Activated T-helper 1 cell treated with anti-CD3 and anti-CD28 coated beads, Interleukin-12 subunit alpha, Interleukin-12 subunit beta, Interleukin-2, Interleukin-4 antibody, amounts not matched to agents 30 ng/mL and 10 ng/mL and 1 ng/mL, durations not matched to agents 14 hours and 24 hours and 36 hours (primary cell): ENCODE measurements at regions not wholly inside any gene's neighbourhood (a gene's known extent, or its start where the extent isn't known, plus 50 kb on each side); places are given as distances from the start of the nearest gene placed in this dataset.

Experiments
- DNase-seq: peaks from one replicate; pipeline ENCODE4 v3.0.0; 2021; ENCODE audit warnings: low spot score
- H3K27ac Mint-ChIP-seq: one replicate; pipeline ENCODE4 v1.8.0; 2021; ENCODE audit warnings: mild to moderate bottlenecking, mixed read lengths
- H3K27me3 Mint-ChIP-seq: one replicate; pipeline ENCODE4 v1.8.0; 2022; ENCODE audit warnings: mild to moderate bottlenecking, moderate library complexity, mixed read lengths; ENCODE audit not compliant: insufficient read depth
- H3K36me3 Mint-ChIP-seq: one replicate; pipeline ENCODE4 v1.8.0; 2021; ENCODE audit warnings: low read depth, mixed read lengths
- H3K4me1 Mint-ChIP-seq: one replicate; pipeline ENCODE4 v1.8.0; 2021; ENCODE audit warnings: low read depth, mixed read lengths
- H3K4me3 Mint-ChIP-seq: one replicate; pipeline ENCODE4 v1.8.0; 2021; ENCODE audit warnings: mild to moderate bottlenecking, moderate library complexity, mixed read lengths
- H3K9me3 Mint-ChIP-seq: one replicate; pipeline ENCODE4 v1.8.0; 2021; ENCODE audit warnings: mixed read lengths
- intact Hi-C: fragments of 100-400 bp; cut with micrococcal nuclease; formaldehyde crosslinking; loops from one replicate; pipeline ENCODE4 v1.15.1; 2024

DNA sequence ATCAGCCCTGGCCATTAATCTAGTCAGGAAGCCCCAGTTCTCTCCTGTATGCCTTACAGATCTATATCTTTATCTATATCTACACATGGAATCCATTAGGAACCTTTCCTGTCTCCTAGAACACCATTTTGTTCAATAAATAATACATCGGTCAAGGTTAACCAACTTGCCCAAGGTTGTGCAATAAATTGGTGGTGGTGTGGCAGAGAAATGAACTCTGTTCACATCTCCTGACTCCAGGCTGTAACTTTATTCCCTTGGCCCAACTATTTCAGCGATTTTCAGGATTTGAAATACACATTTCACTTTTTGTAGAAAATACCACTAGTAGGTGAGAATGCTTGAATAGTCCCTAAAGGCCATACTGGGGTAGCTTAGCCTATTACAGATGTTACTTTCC lies 712.5 kb upstream of the FZD8 start:
- no peaks in the 10 kb centered on the region for H3K27me3 Mint-ChIP-seq
- H3K36me3 Mint-ChIP-seq: no peaks in the 10 kb centered on the region
- no peaks in the 10 kb centered on the region for H3K4me1 Mint-ChIP-seq
- no peak for DNase-seq
- peaks cover 25% of the 10 kb centered on the region for H3K9me3 Mint-ChIP-seq
- intact Hi-C loops: no loop called here
- H3K4me3 Mint-ChIP-seq: no peak overlapping the region
- H3K27ac Mint-ChIP-seq: no peak overlapping the region

DNA sequence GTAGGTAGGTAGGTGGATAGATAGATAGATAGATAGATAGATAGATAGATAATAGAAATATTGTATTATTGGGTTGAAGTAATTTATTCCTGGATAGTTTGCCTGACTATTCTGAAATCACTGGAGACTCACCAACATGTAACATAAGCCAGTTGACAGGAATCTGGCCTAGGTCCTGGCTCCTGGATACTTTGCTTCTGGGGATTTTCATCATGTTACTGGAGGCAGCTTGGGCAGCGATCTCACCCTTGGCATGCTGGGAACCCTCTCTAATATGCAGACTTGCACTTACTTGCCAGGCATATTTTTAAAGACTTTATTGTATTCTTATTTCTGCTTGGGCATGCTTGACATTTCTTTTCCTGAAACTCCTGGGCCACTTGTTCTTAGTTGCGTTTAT lies 709.1 kb upstream of the FZD8 start:
- intact Hi-C loops: no loop called here
- Mint-ChIP-seq H3K27ac (no peak overlapping the region), H3K4me1 (no peaks in the 10 kb centered on the region), H3K36me3 (no peaks in the 10 kb centered on the region), H3K9me3 (peaks cover 21% of the 10 kb centered on the region), H3K4me3 (no peak overlapping the region), H3K27me3 (no peaks in the 10 kb centered on the region)
- no peak for DNase-seq

DNA sequence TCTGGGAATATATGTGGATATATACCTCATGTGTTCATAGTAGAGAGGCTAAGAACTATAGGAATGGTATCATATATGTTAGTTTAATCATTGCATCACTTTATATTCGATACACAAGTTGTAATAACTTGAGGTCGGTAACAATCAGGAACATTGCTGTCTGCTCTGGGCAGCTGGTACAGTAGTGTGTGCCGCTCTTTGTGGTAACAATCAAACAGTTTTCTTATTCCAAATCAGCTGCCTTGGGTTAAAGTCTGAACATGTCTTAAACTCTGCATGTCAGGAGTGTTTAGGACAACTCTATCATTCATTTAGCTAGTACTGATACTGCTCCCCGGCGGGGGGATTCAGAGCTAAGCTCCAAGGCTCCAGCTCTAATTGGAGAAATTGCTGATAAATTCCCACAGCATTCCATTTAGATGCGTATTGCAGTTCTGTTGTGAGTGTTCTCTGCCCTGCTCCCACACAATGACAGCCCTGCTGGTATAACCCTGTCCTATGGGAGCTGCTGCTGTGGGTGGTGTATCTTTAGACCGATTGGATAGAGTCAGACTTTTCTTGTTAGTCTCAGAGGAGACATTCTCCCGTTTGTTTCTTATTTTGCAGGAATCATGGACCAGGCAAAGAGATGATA lies 707.5 kb upstream of the FZD8 start:
- no peak for DNase-seq
- Mint-ChIP-seq H3K36me3 (no peaks in the 10 kb centered on the region), H3K27ac (no peak overlapping the region), H3K27me3 (no peaks in the 10 kb centered on the region), H3K9me3 (peaks cover 23% of the 10 kb centered on the region), H3K4me1 (no peaks in the 10 kb centered on the region), H3K4me3 (no peak overlapping the region)
- intact Hi-C loops: no loop called here

DNA sequence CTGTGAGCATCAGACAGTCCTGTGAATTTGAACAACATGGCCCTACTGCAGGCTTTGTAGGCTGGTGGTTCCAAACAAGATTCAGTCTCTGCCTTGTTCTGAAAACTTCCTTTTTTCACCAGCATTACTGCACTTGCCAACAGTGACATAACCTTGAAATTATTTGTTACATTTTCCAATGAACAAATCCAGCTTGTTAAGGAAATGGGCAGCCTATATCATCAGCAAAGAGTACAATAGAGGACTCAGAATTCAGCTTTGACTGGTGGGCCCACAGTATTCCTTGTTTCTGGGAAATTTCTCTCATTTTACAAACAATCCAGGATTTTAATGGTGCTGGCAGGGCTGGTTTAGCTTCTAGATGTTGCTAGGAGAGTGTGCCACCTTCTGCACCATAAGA lies 703.7 kb upstream of the FZD8 start:
- Mint-ChIP-seq H3K27ac (no peak overlapping the region), H3K27me3 (no peaks in the 10 kb centered on the region), H3K36me3 (no peaks in the 10 kb centered on the region), H3K4me3 (no peak overlapping the region), H3K9me3 (peaks cover 14% of the 10 kb centered on the region), H3K4me1 (no peaks in the 10 kb centered on the region)
- intact Hi-C loops: no loop called here
- DNase-seq: no peak

DNA sequence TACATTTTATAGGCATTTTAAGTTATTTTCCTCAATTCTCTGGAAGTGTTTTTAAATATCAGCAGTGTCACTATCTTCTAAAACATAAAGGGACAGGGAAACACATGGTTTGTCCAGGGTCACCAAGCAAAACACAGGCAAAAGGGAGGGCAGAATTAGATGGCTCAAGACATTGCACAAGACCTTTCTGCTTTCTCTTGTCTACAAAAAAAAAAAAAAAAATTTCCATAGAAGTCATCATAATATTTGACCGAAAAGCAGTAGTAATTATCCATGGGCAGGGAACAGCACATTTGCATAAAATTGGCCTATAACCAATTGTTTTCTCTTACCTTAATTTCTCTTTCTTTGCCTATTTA lies 703.1 kb upstream of the FZD8 start:
- Mint-ChIP-seq H3K4me3 (no peak overlapping the region), H3K36me3 (no peaks in the 10 kb centered on the region), H3K27me3 (no peaks in the 10 kb centered on the region), H3K27ac (no peak overlapping the region), H3K4me1 (no peaks in the 10 kb centered on the region), H3K9me3 (peaks cover 14% of the 10 kb centered on the region)
- intact Hi-C loops: no loop called here
- DNase-seq: no peak

DNA sequence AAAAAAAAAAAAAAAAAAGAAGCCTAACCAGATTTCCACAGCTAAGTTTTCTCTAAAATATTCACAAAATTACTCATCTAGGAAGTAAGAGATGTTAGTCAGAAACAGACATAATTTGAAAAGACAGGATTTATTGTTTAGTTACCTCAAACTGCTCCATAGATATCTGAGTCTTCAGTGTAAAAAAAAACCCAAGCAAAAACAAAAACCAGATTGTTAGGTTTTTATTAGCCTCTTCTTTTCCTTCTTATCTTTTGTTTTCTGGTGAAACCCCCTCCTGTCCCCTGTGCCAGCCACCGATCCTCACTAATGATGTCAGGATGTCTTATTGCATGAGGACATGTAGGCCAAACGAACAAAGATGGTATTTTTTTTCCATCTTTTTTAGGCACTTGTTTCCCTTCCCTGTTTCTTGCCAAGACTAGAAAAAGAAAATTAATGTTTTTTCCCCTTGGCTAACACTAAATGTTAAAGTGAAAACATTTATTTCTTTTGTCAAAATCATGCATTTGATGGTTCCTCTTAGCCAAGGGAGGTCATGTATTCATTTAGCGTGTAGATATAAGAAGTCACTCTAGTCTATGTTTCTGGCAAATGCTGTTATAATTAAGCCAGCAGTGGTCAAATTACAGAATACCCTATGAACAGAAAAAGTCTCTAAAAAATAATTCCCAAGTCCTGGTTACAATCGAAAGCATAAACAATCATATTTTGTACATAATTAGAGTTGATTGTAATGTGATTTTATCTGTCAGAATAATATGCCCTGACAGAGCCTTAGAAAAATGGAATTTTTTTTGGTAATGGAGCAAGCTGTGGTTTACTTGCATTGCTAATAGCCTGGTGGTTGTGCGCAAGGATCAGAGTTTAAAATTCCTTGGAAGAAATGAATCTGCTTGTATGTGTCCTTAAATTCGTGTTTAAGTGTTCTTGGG lies 702.4 kb upstream of the FZD8 start:
- no peak for DNase-seq
- H3K36me3 Mint-ChIP-seq: no peaks in the 10 kb centered on the region

DNA sequence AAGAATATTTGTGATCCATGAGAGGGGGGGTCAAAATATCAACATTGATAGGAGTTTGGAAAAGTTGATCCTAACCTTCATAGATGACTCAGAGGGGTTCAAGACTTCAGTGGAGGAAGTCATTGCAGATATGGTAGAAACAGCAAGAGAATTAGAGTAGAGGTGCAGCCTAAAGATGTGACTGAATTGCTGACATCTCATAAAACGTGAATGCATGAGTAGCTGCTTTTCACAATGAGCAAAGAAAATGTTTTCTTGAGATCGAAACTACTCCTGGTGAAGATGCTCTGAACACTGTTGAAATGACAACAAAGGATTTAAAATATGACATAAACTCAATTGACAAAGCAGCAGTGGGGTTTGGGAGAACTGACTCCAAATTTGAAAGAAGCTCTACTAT lies 700.7 kb upstream of the FZD8 start:
- peaks cover 14% of the 10 kb centered on the region for H3K9me3 Mint-ChIP-seq
- DNase-seq: no peak
- intact Hi-C loops: no loop called here
- no peaks in the 10 kb centered on the region for H3K27me3 Mint-ChIP-seq
- no peak overlapping the region for H3K4me3 Mint-ChIP-seq
- no peaks in the 10 kb centered on the region for H3K36me3 Mint-ChIP-seq
- no peak overlapping the region for H3K27ac Mint-ChIP-seq
- H3K4me1 Mint-ChIP-seq: no peaks in the 10 kb centered on the region

More for the DNA sequence above, 702.4 kb upstream of the FZD8 start:
- Mint-ChIP-seq H3K27me3 (no peaks in the 10 kb centered on the region), H3K4me1 (no peaks in the 10 kb centered on the region), H3K27ac (no peak overlapping the region), H3K9me3 (peaks cover 14% of the 10 kb centered on the region), H3K4me3 (no peak overlapping the region)
- intact Hi-C loops: no loop called here

DNA sequence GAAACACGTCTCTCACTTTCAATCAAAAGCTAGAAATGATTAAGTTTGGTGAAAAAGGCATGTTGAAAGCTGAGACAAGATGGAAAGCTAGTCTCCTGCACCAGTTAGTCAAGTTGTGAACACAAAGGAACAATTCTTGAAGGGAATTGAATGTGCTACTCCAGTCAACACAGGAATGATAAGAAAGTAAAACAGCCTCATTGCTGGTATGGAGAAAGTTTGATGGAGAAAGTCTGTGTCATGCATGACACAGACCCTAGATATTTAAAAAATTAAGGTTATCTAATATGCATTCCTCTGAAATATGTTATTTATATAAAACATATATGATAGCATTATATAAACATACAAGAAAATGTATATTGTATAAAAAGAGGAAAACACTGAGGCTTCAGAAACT lies 699.4 kb upstream of the FZD8 start:
- Mint-ChIP-seq H3K4me3 (no peak overlapping the region), H3K27me3 (no peaks in the 10 kb centered on the region), H3K36me3 (no peaks in the 10 kb centered on the region), H3K27ac (no peak overlapping the region), H3K9me3 (peaks cover 13% of the 10 kb centered on the region), H3K4me1 (no peaks in the 10 kb centered on the region)
- intact Hi-C loops: no loop called here
- no peak for DNase-seq

DNA sequence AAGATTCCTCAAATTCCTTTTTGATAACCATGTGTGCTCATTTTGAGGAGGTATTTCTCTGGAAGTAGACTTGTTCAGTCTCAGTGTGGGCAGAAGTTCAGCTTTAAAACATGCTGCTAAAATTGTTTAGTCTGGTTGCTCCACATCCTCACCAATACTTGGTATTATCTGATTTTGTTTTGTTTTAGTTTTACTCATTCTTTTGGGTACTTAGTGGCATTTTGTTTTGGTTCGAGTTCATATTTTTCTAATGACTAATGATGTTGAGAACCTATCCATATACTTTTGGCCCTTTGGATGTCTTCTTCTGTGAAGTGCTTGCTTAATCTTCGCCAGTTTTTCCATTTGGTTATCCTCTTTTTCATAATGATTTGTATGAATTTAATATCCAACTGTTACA lies 694.2 kb upstream of the FZD8 start:
- intact Hi-C loops: no loop called here
- peaks cover 9% of the 10 kb centered on the region for H3K9me3 Mint-ChIP-seq
- DNase-seq: no peak
- no peak overlapping the region for H3K4me3 Mint-ChIP-seq
- H3K36me3 Mint-ChIP-seq: no peaks in the 10 kb centered on the region
- no peak overlapping the region for H3K27ac Mint-ChIP-seq
- no peaks in the 10 kb centered on the region for H3K27me3 Mint-ChIP-seq
- H3K4me1 Mint-ChIP-seq: no peaks in the 10 kb centered on the region

DNA sequence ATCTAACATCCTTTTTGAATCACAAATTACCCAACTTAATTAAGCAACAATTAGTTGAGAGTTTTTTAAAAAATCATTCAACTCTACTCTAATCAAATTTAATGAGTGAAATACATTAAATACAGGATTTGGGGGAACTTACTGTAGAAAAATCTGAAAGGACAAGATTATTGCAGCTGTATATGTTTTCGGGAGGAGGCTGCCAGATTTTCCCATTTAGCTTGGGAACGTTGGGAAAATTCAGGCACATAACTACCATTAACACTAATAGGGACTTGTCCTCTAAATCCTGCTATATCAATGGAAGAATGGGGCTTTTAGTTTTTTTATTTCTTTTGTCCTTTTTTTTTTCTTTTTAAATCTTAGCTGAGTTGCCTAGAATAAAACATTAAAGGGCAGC lies 691.4 kb upstream of the FZD8 start:
- intact Hi-C loops: no loop called here
- H3K4me3 Mint-ChIP-seq: no peak overlapping the region
- H3K9me3 Mint-ChIP-seq: peaks cover 9% of the 10 kb centered on the region
- no peak overlapping the region for H3K27ac Mint-ChIP-seq
- H3K4me1 Mint-ChIP-seq: no peaks in the 10 kb centered on the region
- DNase-seq: no peak
- no peaks in the 10 kb centered on the region for H3K27me3 Mint-ChIP-seq
- H3K36me3 Mint-ChIP-seq: no peaks in the 10 kb centered on the region

DNA sequence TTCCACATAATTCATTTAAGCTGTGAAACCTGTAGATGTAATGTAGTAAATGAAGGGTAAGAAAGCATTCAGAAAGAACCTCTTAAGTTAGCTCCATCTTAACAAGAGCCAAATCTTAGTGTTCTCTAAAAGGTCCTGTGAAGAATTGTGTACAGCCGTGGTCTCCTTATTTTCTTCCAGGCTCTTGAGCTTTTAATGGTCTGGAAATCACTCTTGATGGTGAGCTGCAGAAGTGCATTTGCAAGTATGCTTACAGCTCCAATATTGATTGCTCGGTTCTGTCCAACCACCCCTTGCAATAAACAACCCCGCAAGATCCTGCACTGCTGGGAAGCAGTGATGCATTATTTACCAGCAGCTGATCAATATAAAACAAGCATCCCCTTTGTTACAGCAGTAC lies 690.8 kb upstream of the FZD8 start:
- no peaks in the 10 kb centered on the region for H3K27me3 Mint-ChIP-seq
- peaks cover 9% of the 10 kb centered on the region for H3K9me3 Mint-ChIP-seq

DNA sequence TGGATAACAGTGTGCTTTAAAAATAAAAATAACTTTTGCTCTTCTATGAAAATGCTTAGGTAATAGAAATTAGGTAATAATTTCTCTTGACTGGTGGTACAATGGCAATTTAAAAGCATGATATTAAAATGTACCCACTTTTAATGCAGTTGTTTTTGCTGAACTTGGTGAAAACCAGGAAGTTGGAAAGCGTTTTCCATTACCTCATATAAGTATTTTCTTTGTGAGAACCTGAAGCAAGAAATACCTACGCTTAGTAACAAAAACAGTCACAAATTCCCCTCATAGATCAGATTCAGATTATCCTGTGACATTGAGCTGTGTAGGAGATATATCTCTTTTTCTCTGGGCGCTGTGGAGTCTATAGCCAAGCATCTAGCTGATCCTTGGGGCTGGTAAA lies 689.0 kb upstream of the FZD8 start:
- Mint-ChIP-seq H3K4me3 (no peak overlapping the region), H3K27ac (no peak overlapping the region), H3K4me1 (no peaks in the 10 kb centered on the region), H3K36me3 (no peaks in the 10 kb centered on the region), H3K9me3 (peaks cover 12% of the 10 kb centered on the region), H3K27me3 (no peaks in the 10 kb centered on the region)
- DNase-seq: no peak
- intact Hi-C loops: no loop called here

More for the DNA sequence above, 690.8 kb upstream of the FZD8 start:
- no peak overlapping the region for H3K27ac Mint-ChIP-seq
- no peaks in the 10 kb centered on the region for H3K36me3 Mint-ChIP-seq
- H3K4me3 Mint-ChIP-seq: no peak overlapping the region
- intact Hi-C loops: no loop called here
- no peaks in the 10 kb centered on the region for H3K4me1 Mint-ChIP-seq
- no peak for DNase-seq

DNA sequence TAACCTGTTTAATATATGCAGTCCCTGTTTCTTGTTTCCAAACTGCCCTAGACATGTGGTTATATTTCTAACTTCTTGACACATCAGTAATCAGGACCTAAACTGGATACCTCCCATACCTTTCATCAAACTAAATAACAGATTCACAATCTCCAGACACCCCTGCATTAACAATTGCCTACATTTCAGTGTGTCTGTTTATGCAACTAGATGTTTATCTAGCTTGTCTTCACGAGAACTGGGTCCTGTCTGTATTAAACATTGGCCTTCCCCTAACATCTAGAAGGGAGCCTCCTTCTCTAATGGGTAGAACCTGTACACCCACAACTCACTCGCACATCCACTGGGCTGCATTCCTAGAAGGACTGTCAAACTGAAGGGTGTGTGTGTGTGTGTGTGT lies 683.7 kb upstream of the FZD8 start:
- H3K36me3 Mint-ChIP-seq: no peaks in the 10 kb centered on the region
- no peak overlapping the region for H3K4me3 Mint-ChIP-seq
- intact Hi-C loops: no loop called here
- no peaks in the 10 kb centered on the region for H3K4me1 Mint-ChIP-seq
- DNase-seq: no peak
- H3K27ac Mint-ChIP-seq: no peak overlapping the region
- H3K9me3 Mint-ChIP-seq: peaks cover 14% of the 10 kb centered on the region
- H3K27me3 Mint-ChIP-seq: no peaks in the 10 kb centered on the region
